ENCODE measurements at regions not wholly inside any gene's neighbourhood (a gene's known extent, or its start where the extent isn't known, plus 50 kb on each side); places are given as distances from the start of the nearest gene placed in this dataset.

GRCh38 chrX:4206941-4207340 lies 493.5 kb upstream of the PRKX start:
- TF ChIP-seq POLR2AphosphoS5 (IDR thresholded peaks at IDR 0.05; ENCODE audit: low read depth, low read length), result no peak
- TF ChIP-seq TAF1 (IDR thresholded peaks at IDR 0.05; ENCODE audit: borderline replicate concordance, insufficient read depth, low read length), result no peak
- TF ChIP-seq, protein P1, sequence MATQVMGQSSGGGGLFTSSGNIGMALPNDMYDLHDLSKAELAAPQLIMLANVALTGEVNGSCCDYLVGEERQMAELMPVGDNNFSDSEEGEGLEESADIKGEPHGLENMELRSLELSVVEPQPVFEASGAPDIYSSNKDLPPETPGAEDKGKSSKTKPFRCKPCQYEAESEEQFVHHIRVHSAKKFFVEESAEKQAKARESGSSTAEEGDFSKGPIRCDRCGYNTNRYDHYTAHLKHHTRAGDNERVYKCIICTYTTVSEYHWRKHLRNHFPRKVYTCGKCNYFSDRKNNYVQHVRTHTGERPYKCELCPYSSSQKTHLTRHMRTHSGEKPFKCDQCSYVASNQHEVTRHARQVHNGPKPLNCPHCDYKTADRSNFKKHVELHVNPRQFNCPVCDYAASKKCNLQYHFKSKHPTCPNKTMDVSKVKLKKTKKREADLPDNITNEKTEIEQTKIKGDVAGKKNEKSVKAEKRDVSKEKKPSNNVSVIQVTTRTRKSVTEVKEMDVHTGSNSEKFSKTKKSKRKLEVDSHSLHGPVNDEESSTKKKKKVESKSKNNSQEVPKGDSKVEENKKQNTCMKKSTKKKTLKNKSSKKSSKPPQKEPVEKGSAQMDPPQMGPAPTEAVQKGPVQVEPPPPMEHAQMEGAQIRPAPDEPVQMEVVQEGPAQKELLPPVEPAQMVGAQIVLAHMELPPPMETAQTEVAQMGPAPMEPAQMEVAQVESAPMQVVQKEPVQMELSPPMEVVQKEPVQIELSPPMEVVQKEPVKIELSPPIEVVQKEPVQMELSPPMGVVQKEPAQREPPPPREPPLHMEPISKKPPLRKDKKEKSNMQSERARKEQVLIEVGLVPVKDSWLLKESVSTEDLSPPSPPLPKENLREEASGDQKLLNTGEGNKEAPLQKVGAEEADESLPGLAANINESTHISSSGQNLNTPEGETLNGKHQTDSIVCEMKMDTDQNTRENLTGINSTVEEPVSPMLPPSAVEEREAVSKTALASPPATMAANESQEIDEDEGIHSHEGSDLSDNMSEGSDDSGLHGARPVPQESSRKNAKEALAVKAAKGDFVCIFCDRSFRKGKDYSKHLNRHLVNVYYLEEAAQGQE (IDR thresholded peaks at IDR 0.05; ENCODE audit: insufficient read depth in 1 of 2, low read depth in 2 of 2, low read length in 2 of 2), result no peak
- TF ChIP-seq SIN3A (IDR thresholded peaks at IDR 0.05; ENCODE audit: borderline replicate concordance, insufficient read depth, low read length), result no peak

All from PFSK-1 (cell line).